ENCODE measurements at regions not wholly inside any gene's neighbourhood (a gene's known extent, or its start where the extent isn't known, plus 50 kb on each side); places are given as distances from the start of the nearest gene placed in this dataset.

DNA sequence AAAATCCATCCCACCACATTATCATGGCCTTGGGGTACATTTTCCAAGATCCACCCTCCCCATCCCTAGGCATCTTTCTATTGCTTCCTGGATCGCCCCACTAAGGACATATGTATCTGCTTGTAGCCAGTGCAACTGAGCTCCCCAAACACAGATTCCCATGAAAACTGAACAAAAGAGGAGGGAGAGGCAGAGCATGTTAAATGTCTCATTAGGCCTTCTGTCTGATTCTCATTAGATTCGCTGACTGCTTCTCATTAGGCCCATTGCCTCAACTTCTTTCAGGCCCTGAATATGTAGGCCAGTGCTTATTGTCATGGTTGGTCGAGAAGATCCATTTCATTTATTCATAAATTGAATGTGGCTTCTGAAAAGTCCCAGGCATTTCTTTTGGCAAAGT lies 698.9 kb downstream of the INHBA start:
- H3K9me3 Mint-ChIP-seq (ENCODE audit: unreplicated experiment): no peaks in the 10 kb centered on the region
- H3K4me1 Mint-ChIP-seq (ENCODE audit: unreplicated experiment): no peaks in the 10 kb centered on the region
- TF ChIP-seq, protein P1, sequence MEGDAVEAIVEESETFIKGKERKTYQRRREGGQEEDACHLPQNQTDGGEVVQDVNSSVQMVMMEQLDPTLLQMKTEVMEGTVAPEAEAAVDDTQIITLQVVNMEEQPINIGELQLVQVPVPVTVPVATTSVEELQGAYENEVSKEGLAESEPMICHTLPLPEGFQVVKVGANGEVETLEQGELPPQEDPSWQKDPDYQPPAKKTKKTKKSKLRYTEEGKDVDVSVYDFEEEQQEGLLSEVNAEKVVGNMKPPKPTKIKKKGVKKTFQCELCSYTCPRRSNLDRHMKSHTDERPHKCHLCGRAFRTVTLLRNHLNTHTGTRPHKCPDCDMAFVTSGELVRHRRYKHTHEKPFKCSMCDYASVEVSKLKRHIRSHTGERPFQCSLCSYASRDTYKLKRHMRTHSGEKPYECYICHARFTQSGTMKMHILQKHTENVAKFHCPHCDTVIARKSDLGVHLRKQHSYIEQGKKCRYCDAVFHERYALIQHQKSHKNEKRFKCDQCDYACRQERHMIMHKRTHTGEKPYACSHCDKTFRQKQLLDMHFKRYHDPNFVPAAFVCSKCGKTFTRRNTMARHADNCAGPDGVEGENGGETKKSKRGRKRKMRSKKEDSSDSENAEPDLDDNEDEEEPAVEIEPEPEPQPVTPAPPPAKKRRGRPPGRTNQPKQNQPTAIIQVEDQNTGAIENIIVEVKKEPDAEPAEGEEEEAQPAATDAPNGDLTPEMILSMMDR (IDR thresholded peaks at IDR 0.05; ENCODE audit: unreplicated experiment): no peak
- DNase-seq (ENCODE audit: low spot score): no peak
- no peak overlapping the region for H3K27ac Mint-ChIP-seq (ENCODE audit: unreplicated experiment)
- H3K4me3 Mint-ChIP-seq (ENCODE audit: unreplicated experiment): no peak overlapping the region
- H3K36me3 Mint-ChIP-seq (ENCODE audit: low read depth, unreplicated experiment): no peaks in the 10 kb centered on the region
- H3K27me3 Mint-ChIP-seq (ENCODE audit: unreplicated experiment): no peaks in the 10 kb centered on the region

DNA sequence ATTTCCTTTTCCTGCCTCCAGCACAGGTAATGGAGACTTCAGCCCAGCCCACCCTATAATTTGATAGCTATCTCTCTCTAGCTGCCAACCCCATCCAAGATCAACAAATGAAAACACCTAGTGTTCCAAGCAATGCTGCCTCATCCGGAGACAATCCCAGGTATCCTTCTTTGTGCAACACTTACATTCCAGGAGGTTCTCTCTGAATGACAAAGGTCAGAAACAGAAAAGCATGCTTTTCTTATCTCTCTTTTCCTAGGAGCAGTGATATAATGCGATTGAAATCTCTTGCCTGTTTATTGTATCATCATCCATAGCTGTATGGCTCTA lies 699.3 kb downstream of the INHBA start:
- TF ChIP-seq, protein P1 (IDR thresholded peaks at IDR 0.05; ENCODE audit: unreplicated experiment): no peak
- Mint-ChIP-seq H3K4me3 (ENCODE audit: unreplicated experiment) (no peak overlapping the region), H3K27me3 (ENCODE audit: unreplicated experiment) (no peaks in the 10 kb centered on the region)

DNA sequence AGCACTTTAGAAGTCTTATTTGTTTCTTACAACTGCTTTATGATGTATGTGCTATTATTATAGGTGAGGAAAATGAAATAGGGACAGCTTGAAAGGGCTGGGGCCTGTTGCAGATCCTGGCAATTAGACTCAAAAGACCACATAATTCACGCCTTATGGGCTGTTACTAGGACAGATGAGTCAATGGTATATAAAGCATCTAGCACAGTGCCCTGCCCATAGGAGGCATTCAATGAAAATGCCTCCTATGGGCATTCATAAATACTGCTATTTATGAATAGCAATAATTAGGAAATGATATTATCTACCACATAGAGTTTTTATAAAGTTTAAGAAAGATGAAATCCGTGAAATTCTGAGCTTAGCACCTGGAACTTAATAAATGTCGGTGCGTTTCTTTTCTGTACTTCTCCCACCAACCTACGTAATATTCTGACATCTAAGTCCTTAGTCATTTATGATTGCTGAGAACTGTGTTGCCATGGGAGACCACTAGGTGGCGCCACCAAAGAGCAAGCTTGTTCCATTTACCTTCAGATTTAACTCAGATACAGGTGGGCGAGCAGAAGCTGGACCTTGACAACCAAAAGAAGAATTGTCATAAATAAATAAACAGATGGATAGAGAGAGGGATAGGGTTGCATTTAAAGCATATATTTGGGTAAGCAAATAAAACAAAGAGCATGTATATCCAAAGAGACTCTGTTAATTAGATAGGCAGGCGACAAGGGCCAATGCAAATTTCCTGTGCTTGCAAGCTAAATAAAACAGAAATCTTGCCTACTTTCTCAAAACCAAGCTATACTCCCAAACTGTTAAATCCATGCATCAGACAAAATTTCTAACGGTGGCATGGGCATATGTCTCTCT lies 699.9 kb downstream of the INHBA start:
- Mint-ChIP-seq H3K27ac (ENCODE audit: unreplicated experiment) (no peak overlapping the region), H3K4me3 (ENCODE audit: unreplicated experiment) (no peak overlapping the region), H3K4me1 (ENCODE audit: unreplicated experiment) (no peaks in the 10 kb centered on the region), H3K36me3 (ENCODE audit: low read depth, unreplicated experiment) (no peaks in the 10 kb centered on the region), H3K9me3 (ENCODE audit: unreplicated experiment) (no peaks in the 10 kb centered on the region), H3K27me3 (ENCODE audit: unreplicated experiment) (no peaks in the 10 kb centered on the region)
- TF ChIP-seq, protein P1 (IDR thresholded peaks at IDR 0.05; ENCODE audit: unreplicated experiment): peak; percentile 96
- DNase-seq (ENCODE audit: low spot score): peak; percentile 72

More for the DNA sequence above, 699.3 kb downstream of the INHBA start:
- H3K4me1 Mint-ChIP-seq (ENCODE audit: unreplicated experiment): no peaks in the 10 kb centered on the region
- no peaks in the 10 kb centered on the region for H3K9me3 Mint-ChIP-seq (ENCODE audit: unreplicated experiment)
- DNase-seq (ENCODE audit: low spot score): no peak
- no peaks in the 10 kb centered on the region for H3K36me3 Mint-ChIP-seq (ENCODE audit: low read depth, unreplicated experiment)
- no peak overlapping the region for H3K27ac Mint-ChIP-seq (ENCODE audit: unreplicated experiment)

DNA sequence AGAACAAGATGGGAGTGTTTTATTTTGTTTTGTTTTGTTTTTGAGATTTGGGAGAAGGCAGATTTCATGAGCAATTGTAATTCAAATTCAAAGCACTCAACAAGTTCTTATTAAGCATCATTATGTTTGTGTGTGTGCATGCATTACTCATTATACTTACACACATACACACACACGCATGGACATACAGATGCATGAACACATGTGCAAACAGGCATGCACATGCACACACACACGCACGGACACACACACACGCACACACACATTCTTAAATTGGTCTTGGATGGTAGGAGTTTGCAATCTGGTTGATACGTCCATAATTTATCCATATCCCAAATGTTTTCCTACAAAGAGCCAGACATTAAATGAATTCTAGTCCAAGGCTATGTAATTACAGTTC lies 702.8 kb downstream of the INHBA start:
- Mint-ChIP-seq H3K27ac (ENCODE audit: unreplicated experiment) (no peak overlapping the region), H3K27me3 (ENCODE audit: unreplicated experiment) (no peaks in the 10 kb centered on the region), H3K4me1 (ENCODE audit: unreplicated experiment) (peaks cover 6% of the 10 kb centered on the region), H3K4me3 (ENCODE audit: unreplicated experiment) (no peak overlapping the region), H3K9me3 (ENCODE audit: unreplicated experiment) (no peaks in the 10 kb centered on the region), H3K36me3 (ENCODE audit: low read depth, unreplicated experiment) (no peaks in the 10 kb centered on the region)
- TF ChIP-seq, protein P1 (IDR thresholded peaks at IDR 0.05; ENCODE audit: unreplicated experiment): no peak
- DNase-seq (ENCODE audit: low spot score): no peak

DNA sequence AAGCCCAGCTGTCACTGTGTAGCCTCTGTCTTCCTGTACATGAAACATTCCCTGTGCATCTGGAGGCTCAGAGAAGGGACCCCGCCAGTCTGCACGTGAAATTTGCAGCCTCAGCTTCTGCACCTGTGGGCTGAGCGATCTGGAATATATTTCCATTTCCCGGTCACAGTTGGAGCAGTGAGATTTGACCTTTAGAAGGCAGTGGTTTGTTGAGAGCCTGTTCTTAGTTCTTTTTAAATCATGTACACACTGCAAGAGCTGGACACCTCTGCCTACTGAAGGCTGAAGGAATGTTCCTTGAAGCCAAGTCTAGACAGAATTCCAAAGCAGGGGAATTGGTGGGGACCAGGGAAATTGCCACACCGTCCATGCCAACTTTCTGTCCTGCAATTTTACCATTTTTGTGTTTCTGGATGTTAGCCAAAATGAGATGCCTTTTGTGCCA lies 706.6 kb downstream of the INHBA start:
- Mint-ChIP-seq H3K27me3 (ENCODE audit: unreplicated experiment) (no peaks in the 10 kb centered on the region), H3K9me3 (ENCODE audit: unreplicated experiment) (no peaks in the 10 kb centered on the region), H3K4me1 (ENCODE audit: unreplicated experiment) (peaks cover 6% of the 10 kb centered on the region), H3K36me3 (ENCODE audit: low read depth, unreplicated experiment) (no peaks in the 10 kb centered on the region), H3K4me3 (ENCODE audit: unreplicated experiment) (no peak overlapping the region), H3K27ac (ENCODE audit: unreplicated experiment) (no peak overlapping the region)
- TF ChIP-seq, protein P1 (IDR thresholded peaks at IDR 0.05; ENCODE audit: unreplicated experiment): no peak
- no peak for DNase-seq (ENCODE audit: low spot score)
